GM18498 (cell line): ENCODE measurements at regions not wholly inside any gene's neighbourhood (a gene's known extent, or its start where the extent isn't known, plus 50 kb on each side); places are given as distances from the start of the nearest gene placed in this dataset.
"Not testable (repeated sequence)": the region's sequence is repeated elsewhere in the genome, so short reads cannot be mapped to it uniquely, and the experiment has no call there.

ENCODE experiments used
- ATAC-seq: cut with Tn5 transposase; IDR thresholded peaks from one replicate; pipeline ENCODE4 v1.9.1; 2021; ENCODE audit warnings: mild to moderate bottlenecking, moderate library complexity; ENCODE audit not compliant: unreplicated experiment

- ATAC-seq = no peak
Measured at GRCh38 chr6:166253778-166254204, 54.4 kb downstream of the PRR18 start.

- no peak for ATAC-seq
Measured at GRCh38 chr6:166253281-166253681, 54.9 kb downstream of the PRR18 start.

GRCh38 chr6:166252601-166253000, 55.6 kb downstream of the PRR18 start:
- no peak for ATAC-seq

GRCh38 chr6:166251655-166252054, 56.5 kb downstream of the PRR18 start:
- no peak for ATAC-seq

GRCh38 chr6:166251211-166251610, 57.0 kb downstream of the PRR18 start:
- ATAC-seq = no peak

- ATAC-seq = not testable (repeated sequence)
Measured at GRCh38 chr6:166249061-166249785, 59.0 kb downstream of the PRR18 start.

- ATAC-seq = no peak
Measured at GRCh38 chr6:166245148-166245547, 63.0 kb downstream of the PRR18 start.

GRCh38 chr6:166244353-166245045, 63.7 kb downstream of the PRR18 start:
- peak; percentile 97 for ATAC-seq

- ATAC-seq = no peak
Measured at GRCh38 chr6:166242888-166243287, 65.3 kb downstream of the PRR18 start.

- ATAC-seq = no peak
Measured at GRCh38 chr6:166241974-166242373, 66.2 kb downstream of the PRR18 start.

GRCh38 chr6:166240889-166241288, 67.3 kb downstream of the PRR18 start:
- ATAC-seq = no peak

- ATAC-seq = no peak
Measured at GRCh38 chr6:166237617-166238016, 70.0 kb upstream of the TBXT start.

- ATAC-seq = no peak
Measured at GRCh38 chr6:166236596-166236995, 68.9 kb upstream of the TBXT start.

GRCh38 chr6:166235666-166236292, 68.1 kb upstream of the TBXT start:
- no peak for ATAC-seq

- not testable (repeated sequence) for ATAC-seq
Measured at GRCh38 chr6:166231181-166231580, 63.5 kb upstream of the TBXT start.

GRCh38 chr6:166228839-166229528, 61.3 kb upstream of the TBXT start:
- ATAC-seq = no peak

- no peak for ATAC-seq
Measured at GRCh38 chr6:166228425-166228824, 60.8 kb upstream of the TBXT start.

- no peak for ATAC-seq
Measured at GRCh38 chr6:166223079-166223478, 55.4 kb upstream of the TBXT start.

- no peak for ATAC-seq
Measured at GRCh38 chr6:166222631-166223030, 55.0 kb upstream of the TBXT start.

GRCh38 chr6:166221636-166222035, 54.0 kb upstream of the TBXT start:
- no peak for ATAC-seq

- no peak for ATAC-seq
Measured at GRCh38 chr6:166221040-166221439, 53.4 kb upstream of the TBXT start.
